ENCODE measurements at regions not wholly inside any gene's neighbourhood (a gene's known extent, or its start where the extent isn't known, plus 50 kb on each side); places are given as distances from the start of the nearest gene placed in this dataset.

DNA sequence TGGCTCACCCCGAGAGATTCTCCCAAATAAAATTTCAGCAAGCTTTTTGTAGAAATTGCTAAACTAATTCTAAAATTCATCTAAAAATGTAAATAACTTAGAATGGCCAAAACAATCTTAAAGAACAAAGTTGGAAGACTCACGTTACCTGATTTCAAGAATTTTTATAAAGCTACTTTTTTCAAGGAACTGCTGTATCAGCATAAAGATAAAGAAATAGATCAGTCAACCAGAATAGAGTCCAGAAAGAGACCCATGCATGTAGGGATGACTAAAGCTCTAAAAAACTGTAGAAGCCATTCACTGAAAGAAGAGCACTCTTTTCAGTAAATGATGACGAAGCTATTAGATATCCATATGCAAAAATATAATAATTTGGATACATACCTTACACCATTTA is 652.1 kb downstream of the TBC1D32 start:
- TF ChIP-seq SIN3A (IDR thresholded peaks at IDR 0.05; ENCODE audit: borderline replicate concordance, insufficient read depth, low read length), result no peak
- no peak for TF ChIP-seq POLR2AphosphoS5 (IDR thresholded peaks at IDR 0.05; ENCODE audit: low read depth, low read length)
- TF ChIP-seq TAF1 (IDR thresholded peaks at IDR 0.05; ENCODE audit: borderline replicate concordance, insufficient read depth, low read length), result no peak
- no peak for TF ChIP-seq FOXP2 (optimal IDR thresholded peaks at IDR 0.05; ENCODE audit: borderline replicate concordance, extremely low read depth, extremely low read length, insufficient read depth)
- TF ChIP-seq, protein P1, sequence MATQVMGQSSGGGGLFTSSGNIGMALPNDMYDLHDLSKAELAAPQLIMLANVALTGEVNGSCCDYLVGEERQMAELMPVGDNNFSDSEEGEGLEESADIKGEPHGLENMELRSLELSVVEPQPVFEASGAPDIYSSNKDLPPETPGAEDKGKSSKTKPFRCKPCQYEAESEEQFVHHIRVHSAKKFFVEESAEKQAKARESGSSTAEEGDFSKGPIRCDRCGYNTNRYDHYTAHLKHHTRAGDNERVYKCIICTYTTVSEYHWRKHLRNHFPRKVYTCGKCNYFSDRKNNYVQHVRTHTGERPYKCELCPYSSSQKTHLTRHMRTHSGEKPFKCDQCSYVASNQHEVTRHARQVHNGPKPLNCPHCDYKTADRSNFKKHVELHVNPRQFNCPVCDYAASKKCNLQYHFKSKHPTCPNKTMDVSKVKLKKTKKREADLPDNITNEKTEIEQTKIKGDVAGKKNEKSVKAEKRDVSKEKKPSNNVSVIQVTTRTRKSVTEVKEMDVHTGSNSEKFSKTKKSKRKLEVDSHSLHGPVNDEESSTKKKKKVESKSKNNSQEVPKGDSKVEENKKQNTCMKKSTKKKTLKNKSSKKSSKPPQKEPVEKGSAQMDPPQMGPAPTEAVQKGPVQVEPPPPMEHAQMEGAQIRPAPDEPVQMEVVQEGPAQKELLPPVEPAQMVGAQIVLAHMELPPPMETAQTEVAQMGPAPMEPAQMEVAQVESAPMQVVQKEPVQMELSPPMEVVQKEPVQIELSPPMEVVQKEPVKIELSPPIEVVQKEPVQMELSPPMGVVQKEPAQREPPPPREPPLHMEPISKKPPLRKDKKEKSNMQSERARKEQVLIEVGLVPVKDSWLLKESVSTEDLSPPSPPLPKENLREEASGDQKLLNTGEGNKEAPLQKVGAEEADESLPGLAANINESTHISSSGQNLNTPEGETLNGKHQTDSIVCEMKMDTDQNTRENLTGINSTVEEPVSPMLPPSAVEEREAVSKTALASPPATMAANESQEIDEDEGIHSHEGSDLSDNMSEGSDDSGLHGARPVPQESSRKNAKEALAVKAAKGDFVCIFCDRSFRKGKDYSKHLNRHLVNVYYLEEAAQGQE (IDR thresholded peaks at IDR 0.05; ENCODE audit: insufficient read depth in 1 of 2, low read depth in 2 of 2, low read length in 2 of 2), result no peak

DNA sequence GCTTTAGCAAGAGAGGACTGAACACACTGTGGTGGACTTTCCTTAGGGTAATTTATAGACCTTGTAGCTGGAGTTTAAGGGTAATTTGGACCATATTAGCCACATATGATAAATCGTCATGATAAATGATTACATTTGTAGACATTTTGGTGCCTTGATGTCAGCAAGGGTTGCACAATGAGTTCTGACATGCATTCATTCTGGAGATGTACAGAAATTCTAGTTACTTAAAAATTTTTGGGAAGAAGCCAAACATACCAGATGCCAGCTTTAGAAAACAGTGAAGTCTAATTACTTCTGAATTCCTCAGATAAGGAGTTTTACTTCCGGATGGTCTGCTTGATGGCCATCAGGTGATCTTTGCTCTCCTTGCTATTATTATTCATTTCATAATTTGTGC is 653.1 kb downstream of the TBC1D32 start:
- no peak for TF ChIP-seq POLR2AphosphoS5 (IDR thresholded peaks at IDR 0.05; ENCODE audit: low read depth, low read length)

DNA sequence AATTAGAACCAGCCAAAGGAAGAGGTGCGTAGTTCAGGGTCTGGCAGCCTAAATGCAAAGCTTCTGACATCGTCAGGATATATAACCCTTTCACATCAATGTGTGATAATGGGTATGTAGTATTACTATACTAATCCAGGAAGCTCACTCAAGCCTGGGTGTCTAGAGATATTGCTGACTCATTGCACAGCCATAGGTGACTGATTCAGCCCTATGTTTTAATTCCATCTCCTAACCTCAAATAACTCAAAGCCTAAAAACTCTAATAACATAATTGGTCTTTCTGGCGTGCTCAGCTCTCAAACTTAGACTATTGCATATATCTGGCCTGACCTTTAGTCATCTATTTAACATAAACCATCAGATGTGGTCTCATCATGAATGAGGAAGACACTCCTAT is 658.4 kb downstream of the TBC1D32 start:
- TF ChIP-seq SIN3A (IDR thresholded peaks at IDR 0.05; ENCODE audit: borderline replicate concordance, insufficient read depth, low read length) (no peak), POLR2AphosphoS5 (IDR thresholded peaks at IDR 0.05; ENCODE audit: low read depth, low read length) (no peak), TAF1 (IDR thresholded peaks at IDR 0.05; ENCODE audit: borderline replicate concordance, insufficient read depth, low read length) (no peak), FOXP2 (optimal IDR thresholded peaks at IDR 0.05; ENCODE audit: borderline replicate concordance, extremely low read depth, extremely low read length, insufficient read depth) (no peak)
- TF ChIP-seq, protein P1 (IDR thresholded peaks at IDR 0.05; ENCODE audit: insufficient read depth in 1 of 2, low read depth in 2 of 2, low read length in 2 of 2), result no peak

DNA sequence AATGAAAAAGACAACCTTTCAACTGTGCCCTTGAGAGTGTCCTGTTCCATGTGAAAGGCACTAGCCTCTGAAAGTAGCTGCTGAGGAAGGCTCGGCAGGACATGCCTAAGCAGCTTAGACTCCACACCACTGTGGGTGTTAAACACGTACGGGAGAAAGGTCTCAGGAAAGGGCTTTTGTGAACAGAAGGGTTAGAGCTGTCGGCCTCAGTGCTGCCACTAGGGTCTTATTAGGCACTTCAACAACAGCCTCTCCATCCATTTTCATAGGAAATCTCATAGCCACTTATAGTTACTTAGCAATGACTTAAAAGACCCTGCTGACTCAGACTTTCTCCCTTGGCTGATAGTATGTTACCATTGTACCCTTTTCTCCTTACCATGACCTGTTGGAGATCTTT is 662.8 kb downstream of the TBC1D32 start:
- no peak for TF ChIP-seq POLR2AphosphoS5 (IDR thresholded peaks at IDR 0.05; ENCODE audit: low read depth, low read length)
- no peak for TF ChIP-seq FOXP2 (optimal IDR thresholded peaks at IDR 0.05; ENCODE audit: borderline replicate concordance, extremely low read depth, extremely low read length, insufficient read depth)
- TF ChIP-seq TAF1 (IDR thresholded peaks at IDR 0.05; ENCODE audit: borderline replicate concordance, insufficient read depth, low read length), result no peak

DNA sequence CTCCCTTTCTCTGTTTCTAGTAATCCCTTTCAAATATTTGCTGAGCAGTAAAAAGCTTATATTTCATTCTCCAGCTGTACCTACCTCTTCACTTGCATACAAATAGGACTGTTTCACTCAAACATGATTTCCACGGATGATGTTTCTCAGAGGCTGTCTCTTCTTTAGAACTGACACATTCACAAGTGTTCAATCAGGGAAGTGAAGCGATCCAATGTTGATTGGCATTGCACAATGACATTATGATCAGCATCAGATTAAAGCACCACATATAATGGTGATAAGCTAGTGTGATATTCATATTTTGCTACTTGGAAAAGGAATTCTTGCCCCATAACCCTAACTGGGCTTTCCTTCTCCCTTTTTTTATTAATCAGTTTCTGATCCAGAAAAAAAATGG is 681.8 kb downstream of the TBC1D32 start:
- no peak for TF ChIP-seq TAF1 (IDR thresholded peaks at IDR 0.05; ENCODE audit: borderline replicate concordance, insufficient read depth, low read length)
- no peak for TF ChIP-seq SIN3A (IDR thresholded peaks at IDR 0.05; ENCODE audit: borderline replicate concordance, insufficient read depth, low read length)
- TF ChIP-seq, protein P1 (IDR thresholded peaks at IDR 0.05; ENCODE audit: insufficient read depth in 1 of 2, low read depth in 2 of 2, low read length in 2 of 2), result no peak
- no peak for TF ChIP-seq FOXP2 (optimal IDR thresholded peaks at IDR 0.05; ENCODE audit: borderline replicate concordance, extremely low read depth, extremely low read length, insufficient read depth)
- TF ChIP-seq POLR2AphosphoS5 (IDR thresholded peaks at IDR 0.05; ENCODE audit: low read depth, low read length), result no peak

DNA sequence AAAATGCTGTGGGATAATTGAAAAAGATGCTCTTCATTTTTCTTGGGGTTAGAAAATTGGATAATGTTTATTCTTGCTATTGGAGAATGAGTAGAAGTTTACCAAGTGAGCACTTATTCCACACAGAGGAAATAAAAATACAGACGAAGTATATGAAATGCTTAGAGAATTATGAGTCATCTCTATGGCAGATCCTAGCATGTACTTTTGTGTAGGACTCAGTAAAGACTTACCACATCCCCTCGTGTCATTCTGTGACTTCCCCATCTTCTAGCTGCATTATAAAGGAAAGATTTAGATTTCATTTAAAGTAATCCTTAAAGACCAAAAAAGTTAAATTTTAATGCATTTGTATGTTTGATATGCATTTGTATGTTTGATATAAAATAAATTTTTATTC is 685.6 kb downstream of the TBC1D32 start:
- TF ChIP-seq POLR2AphosphoS5 (IDR thresholded peaks at IDR 0.05; ENCODE audit: low read depth, low read length) (no peak), TAF1 (IDR thresholded peaks at IDR 0.05; ENCODE audit: borderline replicate concordance, insufficient read depth, low read length) (no peak), FOXP2 (optimal IDR thresholded peaks at IDR 0.05; ENCODE audit: borderline replicate concordance, extremely low read depth, extremely low read length, insufficient read depth) (no peak), SIN3A (IDR thresholded peaks at IDR 0.05; ENCODE audit: borderline replicate concordance, insufficient read depth, low read length) (no peak)
- TF ChIP-seq, protein P1 (IDR thresholded peaks at IDR 0.05; ENCODE audit: insufficient read depth in 1 of 2, low read depth in 2 of 2, low read length in 2 of 2), result no peak

Measured in PFSK-1 (cell line).